ENCODE measurements at regions not wholly inside any gene's neighbourhood (a gene's known extent, or its start where the extent isn't known, plus 50 kb on each side); places are given as distances from the start of the nearest gene placed in this dataset.
"Not testable (repeated sequence)": the region's sequence is repeated elsewhere in the genome, so short reads cannot be mapped to it uniquely, and the experiment has no call there.

DNA sequence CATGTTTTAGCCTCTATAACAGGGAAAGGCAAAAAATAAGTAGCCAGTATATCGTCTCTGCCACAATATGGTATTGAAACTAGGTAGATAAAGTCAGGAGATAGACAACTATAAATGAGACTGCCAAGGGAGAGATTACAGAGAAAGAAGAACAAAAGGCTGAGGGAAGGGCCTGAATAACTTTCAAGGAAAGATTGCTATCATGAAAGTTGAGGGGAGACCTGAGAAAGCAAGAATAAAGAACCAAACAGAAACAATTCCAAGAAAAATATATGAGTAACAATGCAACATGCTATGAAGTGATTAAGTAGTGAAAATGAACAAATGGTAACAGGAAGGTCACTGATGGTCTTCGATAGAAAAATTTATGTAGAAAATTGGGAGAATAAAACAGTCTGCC is 690.1 kb downstream of the METTL15 start:
- Histone ChIP-seq H3K27me3 (ENCODE audit: insufficient read depth in 3 of 3, low read length in 2 of 3) (no peaks in the 10 kb centered on the region), H3K27ac (no peak overlapping the region), H3K4me1 (no peaks in the 10 kb centered on the region), H3K4me3 (no peak overlapping the region), H3K9me3 (no peaks in the 10 kb centered on the region), H3K36me3 (ENCODE audit: insufficient read depth in 1 of 2, low read depth in 1 of 2) (no peaks in the 10 kb centered on the region)
- 72 to 85% (median 76%) methylated on average over 2 of the region's 2 CpGs for WGBS, 3 donors
- TF ChIP-seq, protein P1, sequence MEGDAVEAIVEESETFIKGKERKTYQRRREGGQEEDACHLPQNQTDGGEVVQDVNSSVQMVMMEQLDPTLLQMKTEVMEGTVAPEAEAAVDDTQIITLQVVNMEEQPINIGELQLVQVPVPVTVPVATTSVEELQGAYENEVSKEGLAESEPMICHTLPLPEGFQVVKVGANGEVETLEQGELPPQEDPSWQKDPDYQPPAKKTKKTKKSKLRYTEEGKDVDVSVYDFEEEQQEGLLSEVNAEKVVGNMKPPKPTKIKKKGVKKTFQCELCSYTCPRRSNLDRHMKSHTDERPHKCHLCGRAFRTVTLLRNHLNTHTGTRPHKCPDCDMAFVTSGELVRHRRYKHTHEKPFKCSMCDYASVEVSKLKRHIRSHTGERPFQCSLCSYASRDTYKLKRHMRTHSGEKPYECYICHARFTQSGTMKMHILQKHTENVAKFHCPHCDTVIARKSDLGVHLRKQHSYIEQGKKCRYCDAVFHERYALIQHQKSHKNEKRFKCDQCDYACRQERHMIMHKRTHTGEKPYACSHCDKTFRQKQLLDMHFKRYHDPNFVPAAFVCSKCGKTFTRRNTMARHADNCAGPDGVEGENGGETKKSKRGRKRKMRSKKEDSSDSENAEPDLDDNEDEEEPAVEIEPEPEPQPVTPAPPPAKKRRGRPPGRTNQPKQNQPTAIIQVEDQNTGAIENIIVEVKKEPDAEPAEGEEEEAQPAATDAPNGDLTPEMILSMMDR (IDR thresholded peaks at IDR 0.05) = no peak
- intact Hi-C loops (cut with DNase I) = no loop called here
- ATAC-seq = no peak
- no peak for DNase-seq

DNA sequence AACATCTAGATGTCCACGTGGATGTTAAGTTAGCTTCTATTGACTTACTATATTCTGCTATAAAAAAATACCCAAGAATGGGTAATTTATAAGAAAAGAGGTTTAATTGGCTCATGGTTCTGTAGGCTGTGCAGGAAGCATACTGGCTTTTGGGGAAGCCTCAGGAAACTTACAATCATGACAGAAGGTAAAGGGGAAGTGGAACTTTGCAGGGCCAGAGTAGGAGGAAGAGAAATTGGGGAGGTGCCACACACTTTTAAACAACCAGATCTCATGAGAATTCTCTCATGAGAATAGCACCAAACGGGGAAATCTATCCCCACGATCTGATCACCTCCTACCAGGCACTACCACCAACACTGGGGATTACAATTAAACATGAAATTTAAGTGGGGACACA is 689.3 kb downstream of the METTL15 start:
- Histone ChIP-seq H3K27ac (no peak overlapping the region), H3K9me3 (no peaks in the 10 kb centered on the region), H3K27me3 (ENCODE audit: insufficient read depth in 3 of 3, low read length in 2 of 3) (no peaks in the 10 kb centered on the region), H3K4me3 (no peak overlapping the region), H3K4me1 (no peaks in the 10 kb centered on the region), H3K36me3 (ENCODE audit: insufficient read depth in 1 of 2, low read depth in 1 of 2) (no peaks in the 10 kb centered on the region)
- TF ChIP-seq, protein P1 (IDR thresholded peaks at IDR 0.05) = no peak
- WGBS, 3 donors = 56 to 59% (median 58%) methylated on average over 3 of the region's 3 CpGs
- DNase-seq (no peak), ATAC-seq (no peak)
- intact Hi-C loops (cut with DNase I) = no loop called here

DNA sequence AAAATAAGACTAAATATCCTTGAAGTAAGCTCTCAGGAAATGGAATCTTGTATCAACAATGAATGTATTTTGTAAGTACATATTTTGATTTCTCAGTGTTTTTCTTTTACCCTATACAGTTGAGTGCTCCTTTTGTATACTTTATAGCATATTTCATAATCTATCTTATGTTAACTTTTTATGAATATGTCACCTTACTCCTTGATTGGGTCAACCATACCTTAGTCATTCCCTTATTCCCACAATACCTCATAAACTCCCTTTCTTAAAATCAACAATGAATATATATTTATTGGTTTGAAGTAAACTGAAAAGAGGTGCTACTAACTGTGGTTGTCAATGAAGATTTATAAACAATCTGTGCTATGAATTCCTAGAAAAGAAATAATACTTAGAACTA is 686.2 kb downstream of the METTL15 start:
- DNase-seq (no peak), ATAC-seq (no peak)
- no peaks in the 10 kb centered on the region for H3K36me3 ChIP-seq (ENCODE audit: insufficient read depth in 1 of 2, low read depth in 1 of 2)
- no peak overlapping the region for H3K27ac ChIP-seq
- no peaks in the 10 kb centered on the region for H3K27me3 ChIP-seq (ENCODE audit: insufficient read depth in 3 of 3, low read length in 2 of 3)
- intact Hi-C loops (cut with DNase I) = no loop called here
- H3K4me3 ChIP-seq = no peak overlapping the region
- H3K4me1 ChIP-seq = no peaks in the 10 kb centered on the region
- H3K9me3 ChIP-seq = no peaks in the 10 kb centered on the region
- TF ChIP-seq, protein P1 (IDR thresholded peaks at IDR 0.05) = no peak

DNA sequence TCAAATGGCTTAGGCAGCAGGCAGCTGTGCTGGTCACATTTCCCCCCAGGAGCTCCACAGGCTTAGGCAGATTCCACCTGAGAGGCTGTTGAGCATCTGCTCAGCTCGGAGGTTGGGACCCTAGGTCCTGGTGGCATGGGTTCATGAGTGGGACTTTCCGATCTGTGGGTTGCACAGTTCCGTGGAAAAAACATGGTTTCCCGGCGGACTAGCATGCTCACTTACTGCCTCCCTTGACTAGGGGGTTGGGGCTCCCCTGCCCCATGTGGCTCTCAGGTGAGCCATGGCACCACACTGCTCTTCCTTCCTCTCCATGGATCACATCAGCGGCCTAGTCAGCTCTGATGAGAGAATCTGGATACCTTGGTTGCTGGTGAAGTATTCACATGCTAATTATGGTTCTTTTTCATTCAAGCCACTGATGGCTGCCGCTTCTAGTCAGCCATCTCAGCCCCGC is 685.1 kb downstream of the METTL15 start:
- Histone ChIP-seq H3K27ac (no peak overlapping the region), H3K36me3 (ENCODE audit: insufficient read depth in 1 of 2, low read depth in 1 of 2) (no peaks in the 10 kb centered on the region), H3K4me3 (no peak overlapping the region), H3K27me3 (ENCODE audit: insufficient read depth in 3 of 3, low read length in 2 of 3) (no peaks in the 10 kb centered on the region), H3K9me3 (no peaks in the 10 kb centered on the region), H3K4me1 (no peaks in the 10 kb centered on the region)
- DNase-seq (no peak), ATAC-seq (no peak)
- 72 to 76% (median 73%) methylated on average over 8 of the region's 8 CpGs for WGBS, 3 donors
- intact Hi-C loops (cut with DNase I) = no loop called here
- TF ChIP-seq, protein P1 (IDR thresholded peaks at IDR 0.05) = no peak

DNA sequence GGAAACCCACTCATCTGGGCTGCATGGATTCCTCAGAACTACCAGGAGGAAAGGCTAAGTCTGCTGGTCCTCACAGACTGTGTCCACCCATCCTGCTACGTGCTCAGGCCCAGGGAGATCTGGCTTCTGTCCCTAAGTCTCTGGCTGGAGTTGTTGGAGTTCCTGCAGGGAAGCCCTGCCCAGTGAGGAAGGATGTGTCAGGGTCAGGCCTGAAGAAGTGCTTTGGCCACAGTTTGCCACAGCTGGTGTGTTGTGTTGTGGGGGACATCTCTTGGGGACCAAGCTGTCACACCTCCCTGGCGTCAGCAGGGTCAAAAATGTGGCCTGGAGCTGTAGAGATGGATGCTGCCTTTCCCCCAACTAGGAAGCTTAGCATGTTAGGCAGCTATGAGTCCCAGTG is 684.7 kb downstream of the METTL15 start:
- Histone ChIP-seq H3K4me3 (no peak overlapping the region), H3K27ac (no peak overlapping the region), H3K9me3 (no peaks in the 10 kb centered on the region), H3K27me3 (ENCODE audit: insufficient read depth in 3 of 3, low read length in 2 of 3) (no peaks in the 10 kb centered on the region), H3K4me1 (no peaks in the 10 kb centered on the region), H3K36me3 (ENCODE audit: insufficient read depth in 1 of 2, low read depth in 1 of 2) (no peaks in the 10 kb centered on the region)
- DNase-seq (no peak), ATAC-seq (no peak)
- intact Hi-C loops (cut with DNase I) = no loop called here
- 43 to 49% (median 44%) methylated on average over 2 of the region's 2 CpGs for WGBS, 3 donors
- TF ChIP-seq, protein P1 (IDR thresholded peaks at IDR 0.05) = no peak

DNA sequence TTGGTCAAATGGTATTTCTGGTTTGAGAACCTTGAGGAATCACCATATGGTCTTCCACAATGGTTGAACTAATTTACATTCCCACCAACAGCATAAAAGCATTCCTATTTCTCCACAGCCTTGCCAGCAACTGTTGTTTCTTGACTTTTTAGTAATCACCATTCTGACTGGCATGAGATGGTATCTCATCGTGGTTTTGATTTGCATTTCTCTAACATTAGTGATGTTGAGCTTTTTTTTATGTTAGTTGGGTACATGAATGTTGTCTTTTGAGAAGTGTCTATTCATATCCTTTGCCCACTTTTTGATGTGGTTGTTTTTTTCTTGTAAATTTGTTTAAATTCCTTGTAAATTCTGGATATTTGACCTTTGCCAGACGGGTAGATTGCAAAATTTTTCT is 679.7 kb downstream of the METTL15 start:
- H3K4me3 ChIP-seq; intact Hi-C loops (cut with DNase I); H3K9me3 ChIP-seq; H3K27ac ChIP-seq; H3K36me3 ChIP-seq (ENCODE audit: insufficient read depth in 1 of 2, low read depth in 1 of 2); H3K4me1 ChIP-seq; DNase-seq; ATAC-seq; H3K27me3 ChIP-seq (ENCODE audit: insufficient read depth in 3 of 3, low read length in 2 of 3): not testable (repeated sequence)
- WGBS, 3 donors = 56 to 71% (median 69%) methylated on average over 2 of the region's 2 CpGs

All from psoas muscle (tissue), 7 donors.